ENCODE measurements at regions not wholly inside any gene's neighbourhood (a gene's known extent, or its start where the extent isn't known, plus 50 kb on each side); places are given as distances from the start of the nearest gene placed in this dataset.

GRCh38 chr14:22039938-22040780, 366.5 kb upstream of the OR4E1 start:
- no peak for DNase-seq (ENCODE audit: low spot score)

DNA sequence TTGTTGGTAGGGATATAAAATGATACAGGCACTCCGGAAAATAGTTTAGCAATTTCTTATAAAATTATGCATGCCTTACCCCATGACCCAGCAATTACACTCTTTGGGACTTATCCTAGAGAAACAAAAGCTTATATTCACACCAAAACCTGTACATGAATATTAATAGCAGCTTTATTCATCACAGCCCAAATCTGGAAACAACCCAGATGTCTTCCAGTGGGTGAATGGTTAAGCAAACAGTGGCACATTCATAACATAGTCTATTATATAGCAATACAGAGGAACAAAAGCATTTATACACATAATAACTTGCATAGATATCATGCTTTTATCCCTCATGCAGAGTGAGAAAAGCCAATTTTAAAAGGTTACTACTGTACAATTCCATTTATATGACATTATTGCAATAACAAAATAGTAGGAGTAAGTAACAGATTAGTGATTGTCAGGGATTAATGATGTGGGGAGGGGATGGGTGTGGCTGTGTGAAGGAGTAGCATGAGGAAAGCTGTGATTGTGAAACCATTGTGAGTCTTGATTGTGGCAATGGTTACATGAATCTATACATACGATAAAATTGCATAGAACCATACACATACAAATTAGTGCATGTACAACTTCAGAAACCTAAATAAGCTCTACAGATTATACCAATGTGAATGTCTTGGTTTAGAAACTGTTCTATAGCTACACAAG, 363.1 kb upstream of the OR4E1 start:
- DNase-seq (ENCODE audit: low spot score) = no peak

DNA sequence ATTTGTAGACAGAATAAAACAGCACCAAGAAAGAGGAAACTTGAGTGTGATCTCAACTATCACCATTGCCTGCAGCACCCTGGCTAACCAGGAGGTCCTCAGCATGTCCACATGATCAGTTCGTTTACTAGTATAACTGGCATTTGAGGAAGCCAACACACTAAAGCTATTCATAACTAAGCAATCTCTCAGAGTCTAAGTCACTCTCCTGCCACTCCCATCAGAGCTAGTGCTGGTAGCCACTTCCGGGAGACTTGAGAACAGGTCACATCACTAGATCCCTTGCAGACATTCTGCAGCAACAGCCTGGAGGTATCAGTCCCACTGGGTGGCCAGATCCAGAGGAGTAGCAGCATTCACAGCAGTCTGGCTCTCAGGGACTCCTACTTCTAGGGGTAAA, 352.9 kb upstream of the OR4E1 start:
- no peak for DNase-seq (ENCODE audit: low spot score)

DNA sequence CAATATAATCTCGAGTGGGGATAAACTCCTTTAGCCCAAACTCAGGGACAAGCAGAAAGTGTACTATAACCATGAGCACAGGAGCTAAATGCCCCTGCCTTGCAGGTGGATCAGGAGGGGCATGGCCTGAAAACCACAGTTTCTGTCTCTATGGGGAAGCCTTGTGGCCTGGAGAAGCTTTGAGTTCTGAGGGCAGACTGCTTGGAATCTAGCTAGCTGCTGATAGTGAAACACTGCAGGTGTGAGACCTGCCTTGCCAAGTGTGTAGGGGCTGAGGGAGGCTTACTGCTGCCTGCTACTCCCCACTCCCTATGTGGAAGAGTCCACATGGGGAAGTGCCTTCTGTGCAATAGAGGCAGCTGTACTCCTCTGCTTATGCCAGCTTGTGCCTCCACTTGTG, 352.3 kb upstream of the OR4E1 start:
- DNase-seq (ENCODE audit: low spot score) = no peak

DNA sequence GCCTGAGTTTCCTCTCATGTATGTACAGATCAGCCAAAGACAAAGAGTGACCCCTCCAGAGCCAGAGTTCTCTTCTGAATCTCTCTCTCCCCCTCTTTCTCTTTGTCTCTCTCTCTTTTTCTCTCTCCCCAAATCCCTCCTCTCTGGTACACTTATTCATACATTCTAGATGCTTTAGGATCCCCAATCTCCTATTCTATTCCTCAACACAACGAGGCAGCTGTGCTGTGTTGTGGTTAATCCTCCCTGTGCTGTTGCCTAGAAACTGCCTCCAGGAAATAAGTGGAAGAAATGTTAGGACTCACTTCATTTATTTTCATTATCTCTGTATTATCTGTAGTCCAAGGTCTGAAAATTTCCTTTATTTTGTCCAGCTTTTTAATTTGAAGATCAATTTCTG, 350.5 kb upstream of the OR4E1 start:
- no peak for DNase-seq (ENCODE audit: low spot score)

DNA sequence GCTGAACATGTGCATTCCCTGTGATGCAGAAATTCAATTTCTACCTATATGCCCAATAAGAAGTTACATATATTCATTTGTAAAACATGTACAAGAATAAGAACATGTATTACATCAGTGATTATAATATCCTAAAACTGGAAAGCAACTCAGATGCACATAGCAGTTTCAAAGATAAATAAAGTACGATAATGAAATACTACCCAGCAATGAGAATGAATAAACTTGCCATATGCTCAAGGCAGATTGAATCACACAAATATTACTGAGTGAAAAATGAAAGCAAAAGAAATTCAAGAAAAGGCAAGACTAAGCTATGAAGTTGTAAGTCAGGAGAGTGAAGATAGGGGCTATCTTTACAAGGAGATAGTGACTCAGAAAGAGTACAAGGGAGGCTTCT, 345.3 kb upstream of the OR4E1 start:
- no peak for DNase-seq (ENCODE audit: low spot score)

DNA sequence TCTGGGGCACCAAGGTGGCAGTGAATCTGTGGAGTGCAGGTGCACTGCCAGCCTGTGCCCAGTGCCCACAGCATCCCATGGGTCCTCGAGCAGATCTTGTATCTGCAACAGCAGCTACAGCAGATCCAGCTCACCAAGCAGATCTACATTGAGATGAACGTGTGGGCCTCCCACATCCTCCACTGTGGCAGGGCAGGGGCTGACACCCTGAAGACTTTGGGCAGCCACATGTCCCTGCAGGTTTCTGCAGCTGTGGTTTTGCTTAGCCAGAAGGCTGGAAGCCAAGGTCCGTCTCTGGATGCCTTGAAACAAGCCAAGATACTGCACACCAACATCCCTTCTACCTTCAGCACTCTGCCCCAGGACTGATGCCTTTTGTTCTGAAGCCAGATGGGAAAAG, 338.8 kb upstream of the OR4E1 start:
- no peak for DNase-seq (ENCODE audit: low spot score)

DNA sequence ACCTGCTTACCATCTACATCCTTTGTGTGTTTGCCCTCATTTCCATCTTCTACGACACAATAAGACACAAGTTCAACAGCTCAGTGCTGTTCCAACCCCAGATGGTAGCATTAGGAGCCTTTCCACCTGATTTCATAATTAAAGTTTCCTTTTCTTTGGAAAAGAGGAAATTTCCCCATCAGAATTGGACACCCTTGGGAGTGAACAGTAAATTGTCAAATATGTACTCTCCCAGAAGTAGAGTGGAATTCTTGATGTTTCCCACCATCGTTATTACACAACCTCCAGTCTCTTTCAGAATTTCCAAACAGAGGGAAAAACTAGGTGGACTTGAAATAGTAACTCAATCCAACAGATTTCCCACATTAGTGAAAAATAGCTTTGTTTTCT, 337.6 kb upstream of the OR4E1 start:
- DNase-seq (ENCODE audit: low spot score) = no peak

DNA sequence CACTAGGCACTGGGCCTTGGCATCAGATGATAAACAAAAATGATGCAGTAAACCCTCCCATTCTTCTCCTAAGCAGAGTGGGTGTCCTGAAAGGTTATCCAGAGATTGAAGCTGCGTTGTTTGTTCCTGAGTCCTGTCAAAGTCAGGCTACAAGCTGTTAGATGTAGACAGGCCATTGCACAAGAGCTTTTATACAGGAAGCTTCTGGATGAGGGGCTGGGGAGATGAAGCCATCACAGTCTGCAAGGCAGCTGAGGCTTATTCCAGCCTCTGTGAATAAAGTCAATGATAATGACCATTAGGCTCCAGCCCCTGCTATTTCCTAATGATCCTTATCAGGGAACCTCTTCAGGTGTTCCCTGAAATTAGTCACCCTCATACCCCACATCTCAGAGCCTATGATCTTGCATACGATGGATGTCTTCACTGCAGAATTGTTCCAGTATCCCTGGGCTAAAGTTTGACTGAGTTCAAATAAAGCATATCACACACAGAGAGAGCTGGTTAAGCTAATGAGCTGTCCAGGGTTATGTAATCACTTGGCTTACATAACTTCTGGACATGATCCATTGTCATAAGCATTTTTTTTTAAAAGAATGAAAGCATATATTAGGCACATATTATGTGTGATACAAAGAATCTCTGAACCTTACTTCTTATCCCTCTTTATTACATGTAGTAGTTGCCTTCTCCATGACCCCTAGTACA, 337.1 kb upstream of the OR4E1 start:
- no peak for DNase-seq (ENCODE audit: low spot score)

GRCh38 chr14:22008766-22009165, 335.1 kb upstream of the OR4E1 start:
- DNase-seq (ENCODE audit: low spot score) = no peak

DNA sequence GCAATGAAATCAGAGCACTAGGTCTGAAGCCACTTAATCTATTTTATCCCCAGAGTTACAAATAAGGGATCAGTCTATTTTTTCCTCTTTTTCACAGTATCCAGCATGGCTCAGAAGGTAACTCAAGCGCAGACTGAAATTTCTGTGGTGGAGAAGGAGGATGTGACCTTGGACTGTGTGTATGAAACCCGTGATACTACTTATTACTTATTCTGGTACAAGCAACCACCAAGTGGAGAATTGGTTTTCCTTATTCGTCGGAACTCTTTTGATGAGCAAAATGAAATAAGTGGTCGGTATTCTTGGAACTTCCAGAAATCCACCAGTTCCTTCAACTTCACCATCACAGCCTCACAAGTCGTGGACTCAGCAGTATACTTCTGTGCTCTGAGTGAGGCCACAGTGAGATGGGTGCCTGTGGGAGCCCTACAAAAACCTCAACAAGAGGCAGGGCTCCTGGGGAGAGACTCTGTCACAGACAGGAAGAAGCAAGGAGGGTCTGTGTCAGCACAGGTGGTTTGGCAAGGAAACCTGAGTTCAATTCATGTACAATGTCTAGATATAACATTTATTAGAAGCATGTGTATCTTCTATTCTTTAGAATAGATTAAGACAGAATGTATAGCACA, 334.3 kb upstream of the OR4E1 start:
- DNase-seq (ENCODE audit: low spot score) = no peak

GRCh38 chr14:22007363-22007762, 333.7 kb upstream of the OR4E1 start:
- no peak for DNase-seq (ENCODE audit: low spot score)

DNA sequence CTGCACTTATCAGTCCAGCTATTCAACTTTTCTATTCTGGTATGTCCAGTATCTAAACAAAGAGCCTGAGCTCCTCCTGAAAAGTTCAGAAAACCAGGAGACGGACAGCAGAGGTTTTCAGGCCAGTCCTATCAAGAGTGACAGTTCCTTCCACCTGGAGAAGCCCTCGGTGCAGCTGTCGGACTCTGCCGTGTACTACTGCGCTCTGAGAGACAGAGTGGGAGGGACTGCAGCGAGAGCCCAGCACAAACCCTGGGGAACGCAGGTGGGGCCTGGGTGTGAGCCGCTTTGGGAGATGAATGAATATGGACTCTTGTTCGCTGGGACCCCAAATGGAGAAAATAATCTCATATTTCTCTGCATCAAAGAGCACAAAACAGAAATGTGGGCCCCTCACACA, 329.8 kb upstream of the OR4E1 start:
- no peak for DNase-seq (ENCODE audit: low spot score)

- DNase-seq (ENCODE audit: low spot score) = no peak
These were observed 329.3 kb upstream of the OR4E1 start for GRCh38 chr14:22002860-22003284.

DNA sequence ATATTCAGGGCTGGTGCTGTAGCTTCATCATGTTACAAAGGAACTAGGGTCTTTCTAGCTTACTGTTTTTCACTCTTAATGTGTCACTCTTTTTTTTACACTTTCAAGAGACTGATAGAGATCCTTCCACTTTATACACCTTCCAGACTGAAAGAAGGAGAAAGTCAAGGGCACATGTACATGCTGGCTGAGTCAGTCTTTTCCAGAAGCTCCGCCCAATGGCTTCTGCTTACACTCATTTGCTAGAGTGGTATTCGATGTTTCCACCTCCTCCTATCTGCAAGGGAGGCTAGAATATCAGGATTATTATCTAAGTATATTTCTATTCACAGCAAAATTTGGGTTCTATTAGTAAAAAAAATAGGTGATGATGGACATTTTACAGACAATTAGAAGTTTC, 325.8 kb upstream of the OR4E1 start:
- no peak for DNase-seq (ENCODE audit: low spot score)

- no peak for DNase-seq (ENCODE audit: low spot score)
These were observed 323.7 kb upstream of the OR4E1 start for GRCh38 chr14:21997300-21997699.

DNA sequence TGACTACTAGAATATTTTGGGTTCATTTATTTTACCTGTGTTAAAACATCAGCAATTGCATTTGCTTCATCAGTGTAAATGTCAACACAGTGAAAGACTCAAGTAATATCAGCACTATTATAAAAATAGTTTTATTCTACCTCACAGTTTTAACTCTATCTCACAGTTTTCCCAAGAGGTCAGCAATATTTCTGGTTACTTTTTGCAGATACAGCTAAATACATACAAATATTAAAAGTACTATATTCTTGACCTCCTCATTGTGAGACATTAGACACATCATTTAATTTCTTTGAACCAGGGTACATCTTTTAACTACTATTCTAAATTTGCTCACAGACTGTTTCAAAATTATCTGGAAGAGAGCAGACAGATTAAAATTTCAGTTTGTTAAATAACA, 321.7 kb upstream of the OR4E1 start:
- DNase-seq (ENCODE audit: low spot score) = no peak

GRCh38 chr14:21993837-21994236, 320.2 kb upstream of the OR4E1 start:
- no peak for DNase-seq (ENCODE audit: low spot score)

- DNase-seq (ENCODE audit: low spot score) = no peak
These were observed 319.5 kb upstream of the OR4E1 start for GRCh38 chr14:21993070-21993469.

DNA sequence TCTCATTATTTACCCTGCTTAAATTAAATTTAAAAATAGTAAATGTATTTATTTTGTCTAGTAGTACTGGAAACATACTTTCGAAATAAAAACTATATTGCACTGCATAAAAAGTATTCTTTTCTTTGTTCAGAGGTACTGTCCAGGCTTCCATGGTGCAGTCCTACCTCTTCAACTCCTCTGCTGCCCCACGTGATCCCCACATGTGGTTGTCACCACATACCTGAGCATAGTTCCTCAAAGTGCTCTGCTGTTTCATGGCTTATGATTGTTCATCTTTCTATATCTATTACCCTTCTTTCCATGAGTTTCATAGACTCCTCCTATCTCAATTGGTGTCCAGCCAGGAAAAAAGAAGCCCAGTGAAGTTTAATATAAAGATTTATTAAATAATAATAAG, 317.5 kb upstream of the OR4E1 start:
- no peak for DNase-seq (ENCODE audit: low spot score)

GRCh38 chr14:21990116-21990515, 316.5 kb upstream of the OR4E1 start:
- DNase-seq (ENCODE audit: low spot score) = no peak

DNA sequence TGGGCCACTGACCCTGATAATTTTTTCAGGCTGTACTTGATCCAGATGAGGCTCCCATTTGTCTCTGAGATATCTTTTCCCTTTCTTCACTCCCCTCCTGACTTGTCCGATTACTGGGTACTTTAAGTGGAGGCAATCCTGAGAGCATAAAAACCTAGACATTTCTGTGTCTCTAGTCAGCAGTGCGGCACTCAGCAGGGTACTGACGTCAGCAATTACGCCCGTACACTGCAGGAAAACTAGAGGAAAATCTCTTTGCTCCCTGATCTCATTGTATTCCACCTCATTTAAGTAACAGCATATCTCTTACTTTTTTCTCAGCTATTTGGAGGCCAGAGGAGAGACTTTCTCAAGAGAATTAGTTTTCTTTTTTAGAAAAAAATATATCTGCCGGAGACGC, 315.5 kb upstream of the OR4E1 start:
- DNase-seq (ENCODE audit: low spot score) = no peak

- no peak for DNase-seq (ENCODE audit: low spot score)
These were observed 314.8 kb upstream of the OR4E1 start for GRCh38 chr14:21988413-21988812.

Data from AG08396 (cell line).